BJ (cell line): ENCODE measurements at regions not wholly inside any gene's neighbourhood (a gene's known extent, or its start where the extent isn't known, plus 50 kb on each side); places are given as distances from the start of the nearest gene placed in this dataset.

ENCODE experiments used
- CTCF ChIA-PET: fragments of 350-600 bp; formaldehyde crosslinking; extraction: SDS; loops from one replicate; lab custom pipeline; 2021; ENCODE audit warnings: antibody characterized with exemption, inconsistent platforms; lab: Yijun Ruan, JAX
- POLR2A ChIA-PET: fragments of 300-600 bp; sonication (Branson Sonifier 250); formaldehyde crosslinking; extraction: SDS; loops from one replicate; lab custom pipeline; 2021; ENCODE audit warnings: antibody characterized with exemption; lab: Charles Lee
- DNase-seq: peaks from one replicate; pipeline ENCODE4 v3.0.0-alpha.2; 2011; ENCODE audit warnings: low read depth
- H3K27me3 ChIP-seq: 2 replicates; pipeline ENCODE4 v1.6.0; 2011; ENCODE audit warnings: low read length; ENCODE audit not compliant: control insufficient read depth, insufficient read depth
- H3K36me3 ChIP-seq: 2 replicates; pipeline ENCODE4 v1.5.1; 2011; ENCODE audit warnings: low read length; ENCODE audit not compliant: control insufficient read depth, insufficient read depth
- H3K4me3 ChIP-seq: 2 replicates; pipeline ENCODE4 v1.5.1; 2011; ENCODE audit warnings: low read depth, mild to moderate bottlenecking, control low read depth, low read length
- TF ChIP-seq, protein P1 (sequence below): IDR thresholded peaks from 2 replicates; pipeline ENCODE4 v1.5.1; 2011; ENCODE audit warnings: low read depth, mild to moderate bottlenecking, control low read depth, inconsistent platforms, low read length, moderate library complexity; ENCODE audit not compliant: insufficient read depth

DNA sequence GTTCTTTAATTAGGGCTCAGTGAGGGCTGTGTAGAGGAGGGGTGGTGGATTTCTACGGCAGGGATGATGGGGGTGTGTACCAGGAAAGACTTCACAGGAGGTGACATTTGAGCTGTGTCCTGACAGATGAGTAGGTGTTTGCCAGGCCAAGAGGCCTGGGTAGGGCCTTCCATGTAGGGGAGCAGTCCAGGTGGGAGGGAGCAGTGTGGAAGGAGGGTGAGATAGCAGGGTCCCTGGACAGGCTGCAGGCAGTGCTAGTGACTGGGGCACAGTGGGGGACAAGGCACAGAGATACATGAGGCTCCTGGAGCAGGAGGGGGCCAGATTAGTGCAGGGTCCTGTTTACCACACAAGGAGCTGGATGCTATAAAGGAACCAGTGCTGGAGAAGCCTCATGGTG lies 147.9 kb upstream of the CADM1 start:
- no peak for DNase-seq
- Histone ChIP-seq H3K36me3 (no peaks in the 10 kb centered on the region), H3K4me3 (no peak overlapping the region), H3K27me3 (0 out of 2 replicates have a peak, but pooled peaks cover 2% of the 10 kb centered on the region)
- TF ChIP-seq, protein P1, sequence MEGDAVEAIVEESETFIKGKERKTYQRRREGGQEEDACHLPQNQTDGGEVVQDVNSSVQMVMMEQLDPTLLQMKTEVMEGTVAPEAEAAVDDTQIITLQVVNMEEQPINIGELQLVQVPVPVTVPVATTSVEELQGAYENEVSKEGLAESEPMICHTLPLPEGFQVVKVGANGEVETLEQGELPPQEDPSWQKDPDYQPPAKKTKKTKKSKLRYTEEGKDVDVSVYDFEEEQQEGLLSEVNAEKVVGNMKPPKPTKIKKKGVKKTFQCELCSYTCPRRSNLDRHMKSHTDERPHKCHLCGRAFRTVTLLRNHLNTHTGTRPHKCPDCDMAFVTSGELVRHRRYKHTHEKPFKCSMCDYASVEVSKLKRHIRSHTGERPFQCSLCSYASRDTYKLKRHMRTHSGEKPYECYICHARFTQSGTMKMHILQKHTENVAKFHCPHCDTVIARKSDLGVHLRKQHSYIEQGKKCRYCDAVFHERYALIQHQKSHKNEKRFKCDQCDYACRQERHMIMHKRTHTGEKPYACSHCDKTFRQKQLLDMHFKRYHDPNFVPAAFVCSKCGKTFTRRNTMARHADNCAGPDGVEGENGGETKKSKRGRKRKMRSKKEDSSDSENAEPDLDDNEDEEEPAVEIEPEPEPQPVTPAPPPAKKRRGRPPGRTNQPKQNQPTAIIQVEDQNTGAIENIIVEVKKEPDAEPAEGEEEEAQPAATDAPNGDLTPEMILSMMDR: no peak
- ChIA-PET POLR2A (no interaction called here), CTCF (interaction anchor here (0.9 to 3.1 kb wide), 2 partner anchors 8 to 14 kb away, joined by 3 to 9 read pairs; no protein-coding TSS in a partner anchor)

DNA sequence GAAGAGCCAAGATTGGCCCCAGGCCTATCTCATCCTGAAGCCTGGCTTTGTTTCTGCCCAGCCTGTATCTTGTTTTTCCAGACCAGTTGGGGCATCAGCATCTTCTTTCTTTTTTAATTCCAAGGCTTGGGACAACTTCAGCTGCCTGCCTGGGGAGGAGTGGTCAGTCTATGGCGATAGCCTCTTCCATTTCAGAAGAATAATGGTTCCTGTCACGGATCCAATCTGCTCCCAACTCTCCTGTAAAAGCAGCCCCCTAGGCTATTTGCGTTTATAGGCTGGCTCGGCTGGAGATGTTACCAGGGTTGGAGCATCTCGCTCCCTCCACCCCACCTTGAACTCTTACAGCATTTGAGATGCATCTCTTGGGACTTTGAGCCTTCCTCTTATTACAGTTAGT lies 145.2 kb upstream of the CADM1 start:
- Histone ChIP-seq H3K36me3 (no peaks in the 10 kb centered on the region), H3K27me3 (peaks cover 12% of the 10 kb centered on the region), H3K4me3 (no peak overlapping the region)
- TF ChIP-seq, protein P1: no peak
- DNase-seq: no peak
- ChIA-PET POLR2A (no interaction called here), CTCF (interaction anchor here (0.7 kb wide), 1 partner anchor 26 kb away, joined by 4 read pairs; no protein-coding TSS in a partner anchor)

DNA sequence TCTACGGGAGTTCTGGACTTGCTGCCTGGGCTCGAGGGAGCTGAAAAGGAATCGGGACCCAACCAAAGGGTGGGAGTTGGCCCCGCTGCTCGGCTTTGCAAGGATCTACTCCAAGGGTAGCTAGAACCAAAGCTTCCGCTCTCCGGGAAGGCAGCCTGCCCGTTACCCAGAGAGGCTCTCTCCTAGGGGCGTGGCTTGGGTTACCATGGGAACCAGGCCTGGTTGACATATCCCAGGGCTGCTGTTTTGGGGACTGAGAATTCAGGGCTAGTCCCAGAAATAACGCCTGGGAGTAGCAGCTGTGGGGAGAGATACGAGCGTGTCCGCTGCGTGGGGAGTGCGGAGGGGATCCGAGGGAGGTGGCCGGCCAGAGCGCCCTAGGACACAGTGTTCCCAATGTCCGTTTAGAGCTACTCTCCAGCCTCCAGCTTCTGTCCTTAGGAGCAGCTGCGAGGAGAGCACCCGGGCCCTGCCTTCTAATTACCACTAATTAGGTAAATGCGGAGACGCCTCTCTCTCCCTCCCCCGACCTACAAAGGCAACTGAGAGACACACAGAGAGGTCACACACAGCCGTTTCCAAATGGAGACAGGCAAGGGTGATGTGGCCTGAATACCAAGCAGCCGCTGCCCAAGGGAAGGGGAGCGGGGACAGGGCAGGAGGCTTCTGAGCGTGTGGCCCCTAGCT lies 141.6 kb upstream of the CADM1 start:
- TF ChIP-seq, protein P1: no peak
- ChIA-PET CTCF (interaction anchor here (2.1 kb wide), 1 partner anchor 7 kb away, joined by 9 read pairs; no protein-coding TSS in a partner anchor), POLR2A (no interaction called here)
- DNase-seq: no peak
- Histone ChIP-seq H3K27me3 (peaks cover 29% of the 10 kb centered on the region), H3K36me3 (no peaks in the 10 kb centered on the region), H3K4me3 (no peak overlapping the region)

DNA sequence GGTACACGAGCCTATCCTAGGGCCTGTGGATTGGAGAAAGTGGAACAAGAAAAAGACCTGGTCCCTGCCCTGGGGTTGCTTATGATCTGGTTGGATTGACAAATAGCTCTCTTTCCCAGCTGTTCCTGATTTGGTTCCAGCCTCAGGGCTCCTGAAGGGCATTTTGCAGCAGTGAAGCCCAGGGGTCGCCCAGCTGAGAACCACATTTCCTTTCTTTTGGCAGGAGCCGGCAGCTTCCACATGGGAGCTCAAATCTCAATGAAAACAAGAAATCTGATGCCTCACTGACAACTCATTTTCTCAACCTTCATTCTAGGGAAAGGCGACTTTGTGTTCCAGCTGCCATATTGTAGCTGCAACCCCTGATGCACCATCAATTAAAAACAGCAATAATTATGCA lies 140.6 kb upstream of the CADM1 start:
- no peak overlapping the region for H3K4me3 ChIP-seq
- TF ChIP-seq, protein P1: no peak
- ChIA-PET POLR2A (no interaction called here), CTCF (interaction anchor here (2.1 kb wide), 1 partner anchor 8 kb away, joined by 9 read pairs; no protein-coding TSS in a partner anchor)
- peaks cover 33% of the 10 kb centered on the region for H3K27me3 ChIP-seq
- no peaks in the 10 kb centered on the region for H3K36me3 ChIP-seq
- DNase-seq: no peak

DNA sequence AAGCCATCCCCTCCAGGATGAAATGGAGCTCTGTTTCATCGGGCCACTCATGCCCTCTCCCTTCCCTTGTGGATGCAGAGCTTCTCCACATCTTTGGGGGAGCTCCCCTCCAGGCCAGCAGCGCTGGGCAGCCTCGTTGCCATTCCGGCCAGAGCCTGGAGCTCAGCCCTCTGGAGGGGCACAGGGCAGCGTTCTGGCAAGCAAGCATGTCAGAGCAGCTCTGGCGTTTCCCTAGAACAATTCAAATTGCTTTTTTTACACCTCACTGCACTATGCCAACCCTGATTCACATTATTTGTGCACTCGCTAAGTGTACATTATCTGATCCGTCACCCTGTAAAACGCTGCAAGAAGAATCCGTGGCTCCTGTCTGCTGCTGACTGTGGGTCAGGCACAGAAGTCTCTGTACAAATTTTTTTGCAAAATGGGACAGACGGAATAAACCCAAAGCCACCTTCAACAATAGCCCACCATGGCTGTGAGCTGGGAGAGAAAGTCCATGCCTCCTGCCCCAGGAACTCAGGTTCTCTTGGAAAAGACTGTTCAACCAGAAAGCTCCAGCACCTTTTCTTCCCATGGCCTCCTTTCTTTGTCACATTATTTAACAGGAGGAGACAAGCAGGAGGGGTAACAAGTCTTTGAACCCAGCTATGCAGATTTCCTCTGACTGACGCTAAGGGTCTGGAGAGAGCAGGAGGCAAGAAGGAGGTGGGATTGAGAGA lies 139.5 kb upstream of the CADM1 start:
- CTCF ChIA-PET: interaction anchor here (1.1 to 2.1 kb wide), 2 partner anchors 9 to 573 kb away, joined by 3 to 9 read pairs; no protein-coding TSS in a partner anchor
- Histone ChIP-seq H3K27me3 (peaks cover 36% of the 10 kb centered on the region), H3K4me3 (no peak overlapping the region), H3K36me3 (no peaks in the 10 kb centered on the region)
- no peak for DNase-seq
- TF ChIP-seq, protein P1: no peak
- POLR2A ChIA-PET: no interaction called here
